Skeletal muscle tissue (tissue), 3 donors: ENCODE measurements at regions not wholly inside any gene's neighbourhood (a gene's known extent, or its start where the extent isn't known, plus 50 kb on each side); places are given as distances from the start of the nearest gene placed in this dataset.

Experiments used
- H3K27ac ChIP-seq: one replicate; pipeline ENCODE4 v1.7.0; 2013; ENCODE audit warnings: mild to moderate bottlenecking, low read depth, low read length, inconsistent platforms
- H3K27me3 ChIP-seq, 3 donors: one replicate each; pipeline ENCODE4 v1.7.0; 2013; ENCODE audit warnings: low read length in 3 of 3; ENCODE audit not compliant: control insufficient read depth in 3 of 3, insufficient read depth in 3 of 3
- H3K36me3 ChIP-seq, 3 donors: one replicate each; pipeline ENCODE4 v1.7.0; 2013; ENCODE audit warnings: low read length in 3 of 3; ENCODE audit not compliant: control insufficient read depth in 3 of 3, insufficient read depth in 3 of 3
- H3K4me1 ChIP-seq, 3 donors: one replicate each; pipeline ENCODE4 v1.7.0; 2013; ENCODE audit warnings: low read length in 3 of 3, mild to moderate bottlenecking in 3 of 3; ENCODE audit not compliant: control insufficient read depth in 3 of 3, insufficient read depth in 3 of 3
- H3K4me3 ChIP-seq, 3 donors: one replicate each; pipeline ENCODE4 v1.7.0; 2013; ENCODE audit warnings: low read length in 3 of 3
- H3K9ac ChIP-seq, 3 donors: one replicate each; pipeline ENCODE4 v1.7.0; 2013; ENCODE audit warnings: low read length in 3 of 3, mild to moderate bottlenecking in 3 of 3, moderate library complexity in 2 of 3, low read depth in 1 of 3
- H3K9me3 ChIP-seq, 3 donors: one replicate each; pipeline ENCODE4 v1.7.0; 2013; ENCODE audit warnings: low read length in 3 of 3; ENCODE audit not compliant: control insufficient read depth in 3 of 3
- donor health status: Osteomylitis.

- Histone ChIP-seq H3K4me3 (no peak overlapping the region), H3K36me3 (no peaks in the 10 kb centered on the region), H3K9me3 (no peaks in the 10 kb centered on the region), H3K27me3 (no peaks in the 10 kb centered on the region), H3K4me1 (no peaks in the 10 kb centered on the region), H3K9ac (no peak overlapping the region), H3K27ac (no peak overlapping the region)
These were observed 81.4 kb upstream of the EEA1 start for GRCh38 chr12:93010461-93010860.

GRCh38 chr12:93011100-93011499 is 82.0 kb upstream of the EEA1 start:
- H3K9me3 ChIP-seq, result no peaks in the 10 kb centered on the region
- no peaks in the 10 kb centered on the region for H3K27me3 ChIP-seq
- no peaks in the 10 kb centered on the region for H3K4me1 ChIP-seq
- H3K4me3 ChIP-seq, result no peak overlapping the region
- H3K27ac ChIP-seq, result no peak overlapping the region
- no peaks in the 10 kb centered on the region for H3K36me3 ChIP-seq
- H3K9ac ChIP-seq, result no peak overlapping the region

- H3K9ac ChIP-seq, result no peak overlapping the region
- H3K27me3 ChIP-seq, result no peaks in the 10 kb centered on the region
- H3K9me3 ChIP-seq, result no peaks in the 10 kb centered on the region
- H3K27ac ChIP-seq, result no peak overlapping the region
- H3K4me1 ChIP-seq, result no peaks in the 10 kb centered on the region
- no peaks in the 10 kb centered on the region for H3K36me3 ChIP-seq
- H3K4me3 ChIP-seq, result no peak overlapping the region
These were observed 87.0 kb upstream of the EEA1 start for GRCh38 chr12:93015871-93016751.

GRCh38 chr12:93016752-93017350 is 87.8 kb upstream of the EEA1 start:
- no peaks in the 10 kb centered on the region for H3K9me3 ChIP-seq
- no peaks in the 10 kb centered on the region for H3K36me3 ChIP-seq
- no peaks in the 10 kb centered on the region for H3K27me3 ChIP-seq
- H3K4me3 ChIP-seq, result no peak overlapping the region
- H3K9ac ChIP-seq, result no peak overlapping the region
- H3K4me1 ChIP-seq, result no peaks in the 10 kb centered on the region
- H3K27ac ChIP-seq, result no peak overlapping the region

- H3K27ac ChIP-seq, result no peak overlapping the region
- no peaks in the 10 kb centered on the region for H3K27me3 ChIP-seq
- no peaks in the 10 kb centered on the region for H3K9me3 ChIP-seq
- H3K4me3 ChIP-seq, result no peak overlapping the region
- H3K36me3 ChIP-seq, result no peaks in the 10 kb centered on the region
- no peaks in the 10 kb centered on the region for H3K4me1 ChIP-seq
- H3K9ac ChIP-seq, result no peak overlapping the region
These were observed 89.5 kb upstream of the EEA1 start for GRCh38 chr12:93018610-93019009.

- Histone ChIP-seq H3K27me3 (no peaks in the 10 kb centered on the region), H3K9me3 (no peaks in the 10 kb centered on the region), H3K27ac (no peak overlapping the region)
These were observed 90.3 kb upstream of the EEA1 start for GRCh38 chr12:93019212-93019927.

GRCh38 chr12:93019975-93020630 is 91.0 kb upstream of the EEA1 start:
- Histone ChIP-seq H3K27me3 (no peaks in the 10 kb centered on the region), H3K4me3 (no peak overlapping the region), H3K9me3 (no peaks in the 10 kb centered on the region), H3K36me3 (no peaks in the 10 kb centered on the region), H3K27ac (no peak overlapping the region), H3K4me1 (no peaks in the 10 kb centered on the region), H3K9ac (no peak overlapping the region)

More at GRCh38 chr12:93019212-93019927, 90.3 kb upstream of the EEA1 start:
- Histone ChIP-seq H3K4me1 (no peaks in the 10 kb centered on the region), H3K4me3 (no peak overlapping the region), H3K9ac (no peak overlapping the region), H3K36me3 (no peaks in the 10 kb centered on the region)

- no peaks in the 10 kb centered on the region for H3K4me1 ChIP-seq
- H3K27ac ChIP-seq, result no peak overlapping the region
- H3K9me3 ChIP-seq, result no peaks in the 10 kb centered on the region
- no peak overlapping the region for H3K4me3 ChIP-seq
- no peak overlapping the region for H3K9ac ChIP-seq
- H3K36me3 ChIP-seq, result no peaks in the 10 kb centered on the region
- H3K27me3 ChIP-seq, result no peaks in the 10 kb centered on the region
These were observed 91.8 kb upstream of the EEA1 start for GRCh38 chr12:93020631-93021597.
